BE2C (cell line): ENCODE measurements at regions not wholly inside any gene's neighbourhood (a gene's known extent, or its start where the extent isn't known, plus 50 kb on each side); places are given as distances from the start of the nearest gene placed in this dataset.

Source experiments
- DNase-seq: peaks from one replicate; pipeline ENCODE4 v3.0.0-alpha.2; 2020
- H3K27me3 ChIP-seq: fragments of 250-450 bp; sonication (Bioruptor Pico); 2 replicates; pipeline ENCODE4 v1.5.1; 2020; ENCODE audit warnings: mild to moderate bottlenecking
- H3K36me3 ChIP-seq: fragments of 250-450 bp; sonication (Bioruptor Pico); 2 replicates; pipeline ENCODE4 v1.5.1; 2020; ENCODE audit warnings: mild to moderate bottlenecking
- H3K4me1 ChIP-seq: fragments of 250-450 bp; sonication (Bioruptor Pico); 2 replicates; pipeline ENCODE4 v1.5.1; 2020
- H3K4me3 ChIP-seq: 2 replicates; pipeline ENCODE4 v1.5.1; 2011; ENCODE audit warnings: low read depth, low read length
- H3K9me3 ChIP-seq: fragments of 250-450 bp; sonication (Bioruptor Pico); 2 replicates; pipeline ENCODE4 v1.5.1; 2020
- CTCF ChIP-seq: IDR thresholded peaks from 2 replicates; pipeline ENCODE4 v1.5.1; 2012; ENCODE audit warnings: mild to moderate bottlenecking, low read depth, low read length

GRCh38 chr10:1950803-1951495 is 213.6 kb upstream of the ADARB2 start:
- TF ChIP-seq CTCF: no peak
- no peaks in the 10 kb centered on the region for H3K4me1 ChIP-seq
- H3K9me3 ChIP-seq: no peaks in the 10 kb centered on the region
- no peaks in the 10 kb centered on the region for H3K36me3 ChIP-seq
- H3K4me3 ChIP-seq: no peak overlapping the region
- no peak for DNase-seq
- H3K27me3 ChIP-seq: no peaks in the 10 kb centered on the region

GRCh38 chr10:1947464-1948003 is 210.2 kb upstream of the ADARB2 start:
- Histone ChIP-seq H3K9me3 (no peaks in the 10 kb centered on the region), H3K27me3 (no peaks in the 10 kb centered on the region), H3K4me1 (no peaks in the 10 kb centered on the region), H3K4me3 (no peak overlapping the region), H3K36me3 (no peaks in the 10 kb centered on the region)
- TF ChIP-seq CTCF: no peak
- DNase-seq: no peak

DNA sequence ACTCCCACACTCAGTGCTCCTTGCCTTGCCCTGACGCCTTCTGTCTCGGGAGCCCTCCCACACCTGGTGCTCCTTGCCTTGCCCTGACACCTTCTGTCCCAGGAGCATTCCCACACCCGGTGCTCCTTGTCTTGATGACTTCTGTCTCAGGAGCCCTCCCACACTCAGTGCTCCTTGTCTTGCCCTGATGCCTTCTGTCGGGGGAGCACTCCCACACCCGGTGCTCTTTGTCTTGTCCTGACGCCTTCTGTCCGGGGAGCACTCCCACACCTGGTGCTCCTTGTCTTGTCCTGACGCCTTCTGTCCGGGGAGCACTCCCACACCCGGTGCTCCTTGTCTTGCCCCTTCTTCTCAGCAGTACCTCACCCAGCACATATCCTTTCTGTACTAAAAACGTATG is 207.2 kb upstream of the ADARB2 start:
- no peak overlapping the region for H3K4me3 ChIP-seq
- H3K36me3 ChIP-seq: no peaks in the 10 kb centered on the region
- no peak for DNase-seq
- no peak for TF ChIP-seq CTCF
- no peaks in the 10 kb centered on the region for H3K4me1 ChIP-seq
- no peaks in the 10 kb centered on the region for H3K27me3 ChIP-seq
- H3K9me3 ChIP-seq: no peaks in the 10 kb centered on the region

GRCh38 chr10:1942478-1942877 is 205.2 kb upstream of the ADARB2 start:
- Histone ChIP-seq H3K9me3 (no peaks in the 10 kb centered on the region), H3K4me1 (no peaks in the 10 kb centered on the region), H3K36me3 (no peaks in the 10 kb centered on the region), H3K4me3 (no peak overlapping the region), H3K27me3 (no peaks in the 10 kb centered on the region)
- TF ChIP-seq CTCF: no peak
- DNase-seq: no peak

GRCh38 chr10:1939016-1939415 is 201.7 kb upstream of the ADARB2 start:
- no peak for DNase-seq
- no peak for TF ChIP-seq CTCF
- Histone ChIP-seq H3K36me3 (no peaks in the 10 kb centered on the region), H3K9me3 (no peaks in the 10 kb centered on the region), H3K4me3 (no peak overlapping the region), H3K27me3 (no peaks in the 10 kb centered on the region), H3K4me1 (no peaks in the 10 kb centered on the region)

DNA sequence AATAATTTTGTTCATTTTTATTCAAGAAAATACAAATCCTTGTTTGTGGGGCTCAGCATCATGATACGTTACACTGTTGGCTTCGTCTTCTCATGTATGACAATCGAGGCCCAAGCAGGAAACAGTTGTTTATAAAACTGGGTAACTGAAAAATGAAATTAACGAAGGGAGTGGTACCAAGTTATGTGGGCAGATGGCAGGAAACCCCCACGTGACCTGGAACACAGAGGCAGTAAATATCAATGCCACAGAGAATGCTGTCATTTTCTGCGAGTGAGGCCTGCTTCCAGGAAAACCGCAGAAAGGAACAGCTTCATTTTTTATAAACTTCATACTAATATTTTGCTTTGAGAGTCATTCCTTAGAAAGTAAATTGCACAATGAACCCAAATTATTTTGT is 201.0 kb upstream of the ADARB2 start:
- Histone ChIP-seq H3K36me3 (no peaks in the 10 kb centered on the region), H3K4me1 (no peaks in the 10 kb centered on the region), H3K4me3 (no peak overlapping the region), H3K9me3 (no peaks in the 10 kb centered on the region), H3K27me3 (no peaks in the 10 kb centered on the region)
- no peak for DNase-seq
- TF ChIP-seq CTCF: no peak
